PFSK-1 (cell line): ENCODE measurements at regions not wholly inside any gene's neighbourhood (a gene's known extent, or its start where the extent isn't known, plus 50 kb on each side); places are given as distances from the start of the nearest gene placed in this dataset.

Experiments
- FOXP2 ChIP-seq: optimal IDR thresholded peaks from 2 replicates; pipeline ENCODE3; 2011; ENCODE audit warnings: borderline replicate concordance, control low read depth, inconsistent platforms; ENCODE audit not compliant: insufficient read depth; ENCODE audit errors: extremely low read length, extremely low read depth
- POLR2AphosphoS5 ChIP-seq: IDR thresholded peaks from 2 replicates; pipeline ENCODE4 v1.6.1; 2012; ENCODE audit warnings: low read depth, mild to moderate bottlenecking, control low read depth, low read length, moderate library complexity
- SIN3A ChIP-seq: IDR thresholded peaks from 2 replicates; pipeline ENCODE4 v1.6.1; 2012; ENCODE audit warnings: mild to moderate bottlenecking, low read length, moderate library complexity, borderline replicate concordance; ENCODE audit not compliant: insufficient read depth
- TAF1 ChIP-seq: IDR thresholded peaks from 2 replicates; pipeline ENCODE4 v1.6.1; 2012; ENCODE audit warnings: low read length, control low read depth, borderline replicate concordance; ENCODE audit not compliant: insufficient read depth
- TF ChIP-seq, protein P1 (sequence below), 2 experiments: IDR thresholded peaks; 2 replicates each; pipeline versions ENCODE4 v1.6.1 to v1.8.0; 2011 to 2012; ENCODE audit warnings: low read depth in 2 of 2, low read length in 2 of 2, control low read depth in 1 of 2, inconsistent platforms in 1 of 2, mild to moderate bottlenecking in 1 of 2, moderate library complexity in 1 of 2; ENCODE audit not compliant: insufficient read depth in 1 of 2

DNA sequence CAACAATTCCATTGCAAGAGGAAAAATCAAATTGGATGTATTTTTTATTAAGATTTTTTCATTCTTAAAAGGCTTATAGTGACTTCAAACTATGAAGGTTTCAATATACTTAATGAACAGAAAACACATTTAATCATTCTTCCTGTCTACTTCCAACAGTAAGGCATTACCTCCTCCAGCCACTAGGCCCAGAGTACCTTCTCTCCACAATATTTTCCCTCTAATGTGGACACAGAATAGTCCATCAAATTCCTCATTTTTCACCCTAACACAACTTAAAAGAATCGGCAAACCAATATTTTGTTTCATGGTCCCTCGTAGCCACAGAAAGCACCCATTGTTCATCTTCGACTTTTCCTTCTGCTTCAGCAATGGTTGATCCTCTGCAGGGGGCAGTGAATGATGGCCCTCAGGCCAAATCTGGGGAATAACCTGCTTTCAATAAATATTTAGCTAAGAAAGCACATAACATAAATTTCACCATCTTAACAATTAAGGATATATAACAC is 335.4 kb upstream of the ID4 start:
- TF ChIP-seq POLR2AphosphoS5: no peak
- TF ChIP-seq, protein P1, sequence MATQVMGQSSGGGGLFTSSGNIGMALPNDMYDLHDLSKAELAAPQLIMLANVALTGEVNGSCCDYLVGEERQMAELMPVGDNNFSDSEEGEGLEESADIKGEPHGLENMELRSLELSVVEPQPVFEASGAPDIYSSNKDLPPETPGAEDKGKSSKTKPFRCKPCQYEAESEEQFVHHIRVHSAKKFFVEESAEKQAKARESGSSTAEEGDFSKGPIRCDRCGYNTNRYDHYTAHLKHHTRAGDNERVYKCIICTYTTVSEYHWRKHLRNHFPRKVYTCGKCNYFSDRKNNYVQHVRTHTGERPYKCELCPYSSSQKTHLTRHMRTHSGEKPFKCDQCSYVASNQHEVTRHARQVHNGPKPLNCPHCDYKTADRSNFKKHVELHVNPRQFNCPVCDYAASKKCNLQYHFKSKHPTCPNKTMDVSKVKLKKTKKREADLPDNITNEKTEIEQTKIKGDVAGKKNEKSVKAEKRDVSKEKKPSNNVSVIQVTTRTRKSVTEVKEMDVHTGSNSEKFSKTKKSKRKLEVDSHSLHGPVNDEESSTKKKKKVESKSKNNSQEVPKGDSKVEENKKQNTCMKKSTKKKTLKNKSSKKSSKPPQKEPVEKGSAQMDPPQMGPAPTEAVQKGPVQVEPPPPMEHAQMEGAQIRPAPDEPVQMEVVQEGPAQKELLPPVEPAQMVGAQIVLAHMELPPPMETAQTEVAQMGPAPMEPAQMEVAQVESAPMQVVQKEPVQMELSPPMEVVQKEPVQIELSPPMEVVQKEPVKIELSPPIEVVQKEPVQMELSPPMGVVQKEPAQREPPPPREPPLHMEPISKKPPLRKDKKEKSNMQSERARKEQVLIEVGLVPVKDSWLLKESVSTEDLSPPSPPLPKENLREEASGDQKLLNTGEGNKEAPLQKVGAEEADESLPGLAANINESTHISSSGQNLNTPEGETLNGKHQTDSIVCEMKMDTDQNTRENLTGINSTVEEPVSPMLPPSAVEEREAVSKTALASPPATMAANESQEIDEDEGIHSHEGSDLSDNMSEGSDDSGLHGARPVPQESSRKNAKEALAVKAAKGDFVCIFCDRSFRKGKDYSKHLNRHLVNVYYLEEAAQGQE (IDR thresholded peaks at IDR 0.05; ENCODE audit: insufficient read depth in 1 of 2, low read depth in 2 of 2, low read length in 2 of 2): no peak
- no peak for TF ChIP-seq TAF1
- no peak for TF ChIP-seq SIN3A
- TF ChIP-seq FOXP2: no peak
